Uterus (tissue), 2 donors: ENCODE measurements at regions not wholly inside any gene's neighbourhood (a gene's known extent, or its start where the extent isn't known, plus 50 kb on each side); places are given as distances from the start of the nearest gene placed in this dataset.

Experiments used
- POLR2A ChIP-seq, 2 donors: fragments of 450-650 bp; IDR thresholded peaks; one replicate each; pipeline ENCODE4 v1.6.1; 2016; ENCODE audit warnings: antibody characterized with exemption in 2 of 2, mild to moderate bottlenecking in 1 of 2, moderate library complexity in 1 of 2
- TF ChIP-seq, protein P1 (sequence below), 4 experiments: fragments of 200-600 bp in 2 of 4; fragments of 450-650 bp in 2 of 4; sonication (generic) in 2 of 4; IDR thresholded peaks; one replicate each; pipeline ENCODE4 v1.5.1; 2016 to 2019; ENCODE audit warnings: antibody characterized with exemption in 4 of 4, mild to moderate bottlenecking in 2 of 4, moderate library complexity in 1 of 4

- TF ChIP-seq, protein P1, sequence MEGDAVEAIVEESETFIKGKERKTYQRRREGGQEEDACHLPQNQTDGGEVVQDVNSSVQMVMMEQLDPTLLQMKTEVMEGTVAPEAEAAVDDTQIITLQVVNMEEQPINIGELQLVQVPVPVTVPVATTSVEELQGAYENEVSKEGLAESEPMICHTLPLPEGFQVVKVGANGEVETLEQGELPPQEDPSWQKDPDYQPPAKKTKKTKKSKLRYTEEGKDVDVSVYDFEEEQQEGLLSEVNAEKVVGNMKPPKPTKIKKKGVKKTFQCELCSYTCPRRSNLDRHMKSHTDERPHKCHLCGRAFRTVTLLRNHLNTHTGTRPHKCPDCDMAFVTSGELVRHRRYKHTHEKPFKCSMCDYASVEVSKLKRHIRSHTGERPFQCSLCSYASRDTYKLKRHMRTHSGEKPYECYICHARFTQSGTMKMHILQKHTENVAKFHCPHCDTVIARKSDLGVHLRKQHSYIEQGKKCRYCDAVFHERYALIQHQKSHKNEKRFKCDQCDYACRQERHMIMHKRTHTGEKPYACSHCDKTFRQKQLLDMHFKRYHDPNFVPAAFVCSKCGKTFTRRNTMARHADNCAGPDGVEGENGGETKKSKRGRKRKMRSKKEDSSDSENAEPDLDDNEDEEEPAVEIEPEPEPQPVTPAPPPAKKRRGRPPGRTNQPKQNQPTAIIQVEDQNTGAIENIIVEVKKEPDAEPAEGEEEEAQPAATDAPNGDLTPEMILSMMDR (IDR thresholded peaks at IDR 0.05): no peak
- no peak for TF ChIP-seq POLR2A (IDR thresholded peaks at IDR 0.05)
Measured at GRCh38 chr4:84147831-84148230, 351.3 kb downstream of the NKX6-1 start.
